ENCODE measurements at regions not wholly inside any gene's neighbourhood (a gene's known extent, or its start where the extent isn't known, plus 50 kb on each side); places are given as distances from the start of the nearest gene placed in this dataset.

- TF ChIP-seq CTCF (IDR thresholded peaks at IDR 0.05): no peak
- no peak for TF ChIP-seq POLR2A (IDR thresholded peaks at IDR 0.05)
Measured at GRCh38 chr1:81463936-81464837, 336.5 kb upstream of the ADGRL2 start.

Data from sigmoid colon (tissue), 3 donors.